SK-N-SH treated with all-trans-retinoic acid at 6 μM for 48 hours (cell line): ENCODE measurements at regions not wholly inside any gene's neighbourhood (a gene's known extent, or its start where the extent isn't known, plus 50 kb on each side); places are given as distances from the start of the nearest gene placed in this dataset.

Experiments
- ATAC-seq: fragments of 200-7000 bp; cut with Tn5 transposase; 3 replicates; pipeline ENCODE4 v1.9.1; 2020; ENCODE audit warnings: mild to moderate bottlenecking, moderate library complexity
- ARNTL ChIP-seq: fragments of 450-650 bp; formaldehyde crosslinking; IDR thresholded peaks from 2 replicates; pipeline ENCODE4 v1.5.0; 2020; ENCODE audit warnings: low read depth, mild to moderate bottlenecking, moderate library complexity, borderline replicate concordance
- BACH2 ChIP-seq: fragments of 250-450 bp; sonication (Bioruptor Pico); IDR thresholded peaks from 2 replicates; pipeline ENCODE4 v1.9.0; 2021; ENCODE audit warnings: mild to moderate bottlenecking, borderline replicate concordance
- CREB5 ChIP-seq: fragments of 250-450 bp; sonication (Bioruptor Pico); IDR thresholded peaks from 2 replicates; pipeline ENCODE4 v1.5.1; 2020; ENCODE audit warnings: low read depth, mild to moderate bottlenecking, moderate library complexity
- CSDC2 ChIP-seq: fragments of 250-450 bp; sonication (Bioruptor Pico); IDR thresholded peaks from 2 replicates; pipeline ENCODE4 v1.5.0; 2020; ENCODE audit warnings: mild to moderate bottlenecking, moderate library complexity
- CSRNP3 ChIP-seq: fragments of 250-450 bp; sonication (Bioruptor Pico); IDR thresholded peaks from 2 replicates; pipeline ENCODE4 v1.5.1; 2021; ENCODE audit warnings: mild to moderate bottlenecking, moderate library complexity
- ESRRG ChIP-seq: fragments of 250-450 bp; sonication (Bioruptor Pico); IDR thresholded peaks from 2 replicates; pipeline ENCODE4 v1.6.1; 2021; ENCODE audit warnings: mild to moderate bottlenecking
- GLIS3 ChIP-seq: fragments of 250-450 bp; sonication (Bioruptor Pico); IDR thresholded peaks from 2 replicates; pipeline ENCODE4 v1.5.0; 2020; ENCODE audit warnings: mild to moderate bottlenecking, moderate library complexity
- PATZ1 ChIP-seq: fragments of 250-450 bp; sonication (Bioruptor Pico); IDR thresholded peaks from 2 replicates; pipeline ENCODE4 v1.8.0; 2020; ENCODE audit warnings: mild to moderate bottlenecking, moderate library complexity, borderline replicate concordance
- PPARA ChIP-seq: fragments of 250-450 bp; sonication (Bioruptor Pico); IDR thresholded peaks from 2 replicates; pipeline ENCODE4 v1.5.0; 2020; ENCODE audit warnings: mild to moderate bottlenecking, borderline replicate concordance
- RARB ChIP-seq: fragments of 250-450 bp; sonication (Bioruptor Pico); IDR thresholded peaks from 2 replicates; pipeline ENCODE4 v1.8.0; 2021; ENCODE audit warnings: mild to moderate bottlenecking, moderate library complexity
- SNAI2 ChIP-seq: fragments of 250-450 bp; sonication (Bioruptor Pico); IDR thresholded peaks from 2 replicates; pipeline ENCODE4 v1.5.0; 2020; ENCODE audit warnings: mild to moderate bottlenecking, moderate library complexity
- TOX ChIP-seq: fragments of 250-450 bp; sonication (Bioruptor Pico); IDR thresholded peaks from 2 replicates; pipeline ENCODE4 v1.8.0; 2021; ENCODE audit warnings: mild to moderate bottlenecking, moderate library complexity, borderline replicate concordance
- TSHZ2 ChIP-seq: fragments of 250-450 bp; sonication (Bioruptor Pico); IDR thresholded peaks from 2 replicates; pipeline ENCODE4 v1.5.0; 2020; ENCODE audit warnings: mild to moderate bottlenecking, moderate library complexity
- ZC3H10 ChIP-seq: fragments of 250-450 bp; sonication (Bioruptor Pico); IDR thresholded peaks from 2 replicates; pipeline ENCODE4 v1.5.1; 2021; ENCODE audit warnings: mild to moderate bottlenecking, moderate library complexity
- ZFP3 ChIP-seq: fragments of 250-450 bp; sonication (Bioruptor Pico); IDR thresholded peaks from 2 replicates; pipeline ENCODE4 v1.5.0; 2020; ENCODE audit warnings: mild to moderate bottlenecking, moderate library complexity
- ZFP30 ChIP-seq: fragments of 450-650 bp; formaldehyde crosslinking; IDR thresholded peaks from 2 replicates; pipeline ENCODE4 v1.5.0; 2022; ENCODE audit warnings: mild to moderate bottlenecking, moderate library complexity
- ZNF565 ChIP-seq: fragments of 450-650 bp; formaldehyde crosslinking; conservative IDR thresholded peaks from 2 replicates; pipeline ENCODE4 v1.5.0; 2020; ENCODE audit warnings: low read depth, mild to moderate bottlenecking, moderate library complexity
- ZNF70 ChIP-seq: fragments of 450-650 bp; formaldehyde crosslinking; IDR thresholded peaks from 2 replicates; pipeline ENCODE4 v1.5.0; 2020; ENCODE audit warnings: mild to moderate bottlenecking, moderate library complexity
- ZNF8 ChIP-seq: fragments of 450-650 bp; formaldehyde crosslinking; IDR thresholded peaks from 2 replicates; pipeline ENCODE4 v1.5.0; 2020; ENCODE audit warnings: mild to moderate bottlenecking, moderate library complexity

- no peak for TF ChIP-seq BACH2 (CRISPR knock-in tag)
- no peak for TF ChIP-seq ZNF70
- TF ChIP-seq SNAI2: no peak
- no peak for TF ChIP-seq CSRNP3 (CRISPR knock-in tag)
- TF ChIP-seq TOX (CRISPR knock-in tag): no peak
- no peak for TF ChIP-seq GLIS3 (CRISPR knock-in tag)
- no peak for TF ChIP-seq ESRRG (CRISPR knock-in tag)
- no peak for TF ChIP-seq PPARA
- no peak for TF ChIP-seq ZFP30 (CRISPR knock-in tag)
- TF ChIP-seq CSDC2: no peak
- no peak for TF ChIP-seq ZC3H10 (CRISPR knock-in tag)
- no peak for TF ChIP-seq ZNF565 (CRISPR knock-in tag)
- TF ChIP-seq TSHZ2: no peak
- TF ChIP-seq, all 23 proteins: peak for 0
- peak; percentile 84 for ATAC-seq
Observed at GRCh38 chr12:105977652-105978051, 161.1 kb downstream of the NUAK1 start.

- TF ChIP-seq ARNTL (CRISPR knock-in tag) (no peak), ZNF565 (CRISPR knock-in tag) (no peak), ZC3H10 (CRISPR knock-in tag) (no peak), ZFP3 (CRISPR knock-in tag) (no peak), CREB5 (CRISPR knock-in tag) (no peak), ZNF8 (CRISPR knock-in tag) (no peak), SNAI2 (no peak), BACH2 (CRISPR knock-in tag) (no peak), ZNF70 (no peak), GLIS3 (CRISPR knock-in tag) (no peak), TSHZ2 (no peak), ZFP30 (CRISPR knock-in tag) (no peak)
- no peak for ATAC-seq
Observed at GRCh38 chr12:105978276-105978675, 160.5 kb downstream of the NUAK1 start.

- no peak for TF ChIP-seq TSHZ2
- TF ChIP-seq ZFP30 (CRISPR knock-in tag): no peak
- no peak for TF ChIP-seq ZC3H10 (CRISPR knock-in tag)
- no peak for TF ChIP-seq RARB
- TF ChIP-seq SNAI2: no peak
- TF ChIP-seq BACH2 (CRISPR knock-in tag): no peak
- no peak for TF ChIP-seq PATZ1 (CRISPR knock-in tag)
- no peak for TF ChIP-seq ZFP3 (CRISPR knock-in tag)
- no peak for TF ChIP-seq TOX (CRISPR knock-in tag)
- no peak for TF ChIP-seq CSRNP3 (CRISPR knock-in tag)
- no peak for TF ChIP-seq ARNTL (CRISPR knock-in tag)
- no peak for TF ChIP-seq PPARA
Observed at GRCh38 chr12:105978686-105979085, 160.1 kb downstream of the NUAK1 start.

More at GRCh38 chr12:105978686-105979085, 160.1 kb downstream of the NUAK1 start:
- ATAC-seq: no peak
